HL-60 (cell line): ENCODE measurements at regions not wholly inside any gene's neighbourhood (a gene's known extent, or its start where the extent isn't known, plus 50 kb on each side); places are given as distances from the start of the nearest gene placed in this dataset.

Experiments used
- DNase-seq, 2 experiments: peaks; one replicate each; pipeline ENCODE4 v3.0.0-alpha.2; 2010 to 2020; ENCODE audit warnings: low read depth in 1 of 2, low spot score in 1 of 2
- H3K27ac ChIP-seq: fragments of 250-450 bp; sonication (Bioruptor Pico); replicated peaks from 2 replicates; pipeline ENCODE4 v1.5.1; 2020; ENCODE audit warnings: mild to moderate bottlenecking, moderate library complexity
- H3K27me3 ChIP-seq: fragments of 250-450 bp; sonication (Bioruptor Pico); 2 replicates; pipeline ENCODE4 v1.5.1; 2021; ENCODE audit warnings: mild to moderate bottlenecking, moderate library complexity; ENCODE audit not compliant: insufficient read depth, poor library complexity, severe bottlenecking
- H3K4me3 ChIP-seq: replicated peaks from 2 replicates; pipeline ENCODE4 v1.5.1; 2011; ENCODE audit warnings: mild to moderate bottlenecking, control low read depth, low read length; ENCODE audit not compliant: insufficient read depth
- CTCF ChIP-seq: IDR thresholded peaks from one replicate; pipeline ENCODE4 v1.5.1; 2011; ENCODE audit warnings: low read length, control low read depth, inconsistent platforms; ENCODE audit not compliant: insufficient read depth
- GABPA ChIP-seq: IDR thresholded peaks from 2 replicates; pipeline ENCODE4 v1.6.1; 2012; ENCODE audit warnings: low read depth
- POLR2AphosphoS5 ChIP-seq: IDR thresholded peaks from 2 replicates; pipeline ENCODE4 v1.6.1; 2012; ENCODE audit warnings: low read depth
- REST ChIP-seq: IDR thresholded peaks from 2 replicates; pipeline ENCODE4 v1.6.1; 2012; ENCODE audit warnings: low read depth; ENCODE audit not compliant: insufficient replicate concordance
- SPI1 ChIP-seq: IDR thresholded peaks from 2 replicates; pipeline ENCODE4 v1.6.1; 2012; ENCODE audit warnings: low read depth, mild to moderate bottlenecking, borderline replicate concordance

- no peak for DNase-seq
Observed at GRCh38 chr12:116497051-116497591, 62.1 kb upstream of the MAP1LC3B2 start.

GRCh38 chr12:116498471-116498870, 60.7 kb upstream of the MAP1LC3B2 start:
- Histone ChIP-seq H3K27ac (no peak overlapping the region), H3K4me3 (no peak overlapping the region), H3K27me3 (no peaks in the 10 kb centered on the region)
- DNase-seq, result no peak
- TF ChIP-seq SPI1, result no peak
- TF ChIP-seq POLR2AphosphoS5, result no peak
- no peak for TF ChIP-seq GABPA
- no peak for TF ChIP-seq CTCF
- no peak for TF ChIP-seq REST

More at GRCh38 chr12:116497051-116497591, 62.1 kb upstream of the MAP1LC3B2 start:
- Histone ChIP-seq H3K27ac (no peak overlapping the region), H3K4me3 (no peak overlapping the region), H3K27me3 (no peaks in the 10 kb centered on the region)
- TF ChIP-seq SPI1 (no peak), GABPA (no peak), CTCF (no peak), REST (no peak), POLR2AphosphoS5 (no peak)

GRCh38 chr12:116502141-116502725, 56.9 kb upstream of the MAP1LC3B2 start:
- Histone ChIP-seq H3K27me3 (no peaks in the 10 kb centered on the region), H3K27ac (no peak overlapping the region), H3K4me3 (no peak overlapping the region)
- TF ChIP-seq CTCF, result no peak
- TF ChIP-seq REST, result no peak
- no peak for TF ChIP-seq POLR2AphosphoS5
- TF ChIP-seq GABPA, result no peak
- no peak for TF ChIP-seq SPI1
- no peak for DNase-seq
